HS-27A (cell line): ENCODE measurements at regions not wholly inside any gene's neighbourhood (a gene's known extent, or its start where the extent isn't known, plus 50 kb on each side); places are given as distances from the start of the nearest gene placed in this dataset.
"Not testable (repeated sequence)": the region's sequence is repeated elsewhere in the genome, so short reads cannot be mapped to it uniquely, and the experiment has no call there.

ENCODE experiments used
- DNase-seq: peaks from one replicate; pipeline ENCODE4 v3.0.0-alpha.2; 2012; ENCODE audit warnings: low read depth, missing footprints

DNA sequence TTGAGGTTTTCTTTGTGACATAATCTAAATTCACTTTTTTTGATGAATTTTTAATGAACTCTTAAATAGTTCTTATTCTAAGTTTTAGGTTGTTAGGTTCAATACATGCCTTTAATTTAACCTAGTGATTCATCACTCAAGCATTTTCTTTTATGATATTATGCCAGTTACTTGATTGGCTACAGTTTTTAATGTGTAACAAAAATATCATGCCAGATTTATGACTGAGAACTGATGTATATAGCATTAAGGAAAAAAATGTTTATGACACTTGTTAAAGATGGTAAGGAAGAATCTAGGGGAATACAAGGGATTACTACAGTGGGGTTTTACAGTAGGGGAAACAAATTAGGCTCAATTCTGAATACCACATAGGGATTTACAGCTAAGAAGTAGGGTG is 103.1 kb downstream of the VGLL3 start:
- DNase-seq: peak; percentile 17

DNA sequence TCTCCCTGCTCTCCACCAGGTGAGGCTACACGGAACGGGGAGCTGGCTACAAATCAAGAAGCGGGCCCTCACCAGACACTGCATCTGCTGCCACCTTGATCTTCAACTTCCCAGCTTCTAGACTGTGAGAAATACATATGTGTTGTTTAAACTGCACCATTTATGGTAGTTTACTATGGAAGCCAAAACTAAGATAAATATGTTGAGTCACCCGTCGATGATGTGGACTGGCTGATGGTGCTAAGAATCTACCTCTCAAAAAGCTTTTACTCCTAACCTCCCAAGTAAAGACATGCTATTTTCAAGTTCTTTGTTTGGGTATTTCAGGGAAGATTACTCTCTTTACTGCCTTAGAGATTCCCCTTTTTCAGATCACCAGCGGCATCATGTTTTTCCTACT is 110.9 kb downstream of the VGLL3 start:
- no peak for DNase-seq

- DNase-seq: not testable (repeated sequence)
Observed at GRCh38 chr3:86876504-86877181, 114.3 kb downstream of the VGLL3 start.

DNA sequence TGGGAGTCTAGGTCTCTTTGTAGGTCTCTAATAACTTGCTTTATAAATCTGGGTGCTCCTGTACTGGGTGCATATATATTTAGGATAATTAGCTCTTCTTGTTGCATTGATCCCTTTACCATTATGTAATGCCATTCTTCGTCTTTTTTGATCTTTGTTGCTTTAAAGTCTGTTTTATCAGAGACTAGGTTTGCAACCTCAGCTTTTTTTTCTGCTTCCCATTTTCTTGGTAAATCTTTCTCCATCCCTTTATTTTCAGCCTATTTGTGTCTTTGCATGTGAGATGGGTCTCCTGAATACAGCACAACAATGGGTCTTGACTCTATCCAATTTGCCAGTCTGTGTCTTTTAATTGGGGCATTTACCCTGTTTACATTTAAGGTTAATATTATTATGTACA is 116.2 kb downstream of the VGLL3 start:
- not testable (repeated sequence) for DNase-seq

GRCh38 chr3:86869566-86869965 is 121.4 kb downstream of the VGLL3 start:
- no peak for DNase-seq

DNA sequence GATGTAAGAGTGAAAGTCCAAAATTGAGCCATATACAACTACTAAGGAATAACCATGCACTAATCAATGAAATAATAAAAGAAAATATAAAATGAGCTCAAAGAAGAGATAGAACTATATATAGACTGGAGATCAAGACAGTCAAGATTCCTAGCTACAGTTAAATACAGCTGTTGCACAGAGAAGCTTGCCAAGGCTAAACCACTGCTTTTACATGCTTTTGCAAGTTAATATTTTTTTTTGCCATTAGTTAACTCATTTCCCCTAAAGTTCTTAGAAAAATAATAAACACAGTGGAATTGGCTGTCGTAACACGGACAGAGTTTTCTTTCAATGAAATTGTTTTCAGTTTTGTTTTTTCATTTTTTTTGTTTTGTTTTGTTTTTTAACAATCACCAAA is 123.0 kb downstream of the VGLL3 start:
- no peak for DNase-seq

GRCh38 chr3:86865506-86865905 is 125.4 kb downstream of the VGLL3 start:
- peak; percentile 78 for DNase-seq

DNA sequence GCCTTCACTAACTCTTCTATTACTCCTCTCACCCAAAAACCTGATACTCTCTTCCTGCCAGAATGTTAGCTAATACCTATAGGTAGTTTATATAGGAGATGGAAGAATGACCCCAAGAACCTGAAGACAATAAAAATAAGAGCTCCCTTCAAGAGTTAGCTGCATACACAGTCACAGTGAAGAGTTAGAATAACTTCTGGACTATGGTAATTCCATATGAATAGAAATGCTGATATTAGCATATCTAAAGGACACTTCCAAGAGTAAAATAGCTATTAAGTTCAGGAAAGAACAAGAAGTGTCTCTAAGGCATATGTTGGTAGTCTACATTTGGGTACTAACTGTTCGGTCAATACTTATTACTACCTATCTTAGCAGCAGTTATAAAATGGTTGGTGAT is 134.2 kb downstream of the VGLL3 start:
- DNase-seq: no peak

DNA sequence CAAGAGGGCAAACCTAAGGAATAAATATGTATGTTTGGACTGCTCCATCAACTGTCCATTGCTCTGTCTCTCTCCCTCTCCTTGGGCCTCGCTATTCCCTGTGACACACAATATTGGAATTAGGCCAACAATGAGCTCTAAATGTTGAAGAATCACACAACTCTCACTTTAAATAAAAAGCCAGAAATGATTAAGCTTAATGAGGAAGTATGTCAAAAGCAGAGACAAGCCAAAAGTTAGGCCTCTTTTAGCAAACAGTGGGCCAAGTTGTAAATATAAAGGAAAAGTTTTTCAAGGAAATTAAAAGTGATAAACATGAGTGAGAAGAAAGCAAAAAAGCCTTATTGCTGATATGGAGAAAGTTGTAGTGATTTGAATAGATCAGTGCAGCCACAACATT is 141.0 kb downstream of the VGLL3 start:
- DNase-seq: no peak

DNA sequence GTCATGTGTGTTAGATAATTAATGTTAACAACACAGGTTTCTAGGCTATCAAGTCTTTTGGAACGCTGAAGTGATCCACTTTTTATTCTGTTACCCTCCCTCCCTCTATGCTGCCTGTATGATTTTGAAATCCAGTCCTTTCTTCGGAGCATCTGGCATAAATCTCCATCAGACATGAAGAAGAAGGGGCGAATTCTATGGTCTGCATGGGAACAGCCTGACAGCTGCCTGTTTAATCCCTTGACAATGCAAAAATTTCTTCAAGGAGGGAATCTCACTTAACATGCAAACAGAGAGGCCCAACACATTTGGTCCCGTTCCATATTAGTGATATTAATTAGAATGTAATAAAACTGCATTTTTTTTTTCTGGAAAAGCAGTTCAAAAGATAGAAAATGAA is 145.2 kb downstream of the VGLL3 start:
- no peak for DNase-seq

DNA sequence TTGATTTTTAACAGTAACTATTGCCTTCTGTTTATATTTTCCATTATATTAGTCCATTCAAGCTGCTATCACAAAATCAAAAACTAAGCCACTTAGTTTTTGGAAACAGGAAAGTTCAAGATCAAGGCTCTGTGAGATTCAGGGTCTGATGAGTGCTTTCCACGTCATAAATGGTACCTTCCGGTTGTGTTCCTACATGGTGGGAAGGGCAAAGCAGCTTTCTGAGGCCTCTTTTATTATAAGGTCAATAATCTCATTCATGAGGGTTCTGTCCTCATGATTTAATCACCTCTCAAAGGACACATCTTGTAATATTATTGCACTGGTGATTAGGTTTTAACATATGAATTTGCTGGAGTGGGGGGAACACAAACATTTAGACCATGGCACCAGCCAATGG is 152.0 kb downstream of the VGLL3 start:
- DNase-seq: no peak

GRCh38 chr3:86837871-86838270 is 153.1 kb downstream of the VGLL3 start:
- DNase-seq: no peak

DNA sequence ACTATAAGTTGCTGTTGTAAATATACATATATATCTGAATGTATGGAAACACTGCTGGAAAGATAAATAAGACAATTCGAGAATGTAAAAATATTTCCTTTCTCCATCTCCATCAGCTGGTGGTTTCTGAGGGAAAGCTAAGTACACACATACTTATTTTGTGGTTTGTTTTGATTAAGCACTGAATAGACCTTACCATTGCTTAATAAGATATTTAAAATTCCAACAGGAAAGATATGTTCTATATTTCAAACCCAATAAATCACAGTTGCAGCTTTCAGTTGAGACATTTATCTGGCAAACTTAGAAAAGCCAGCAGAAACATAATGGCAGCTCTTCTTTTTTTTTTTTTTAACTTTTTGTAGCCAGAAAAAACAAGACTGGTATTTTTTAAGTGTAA is 160.4 kb downstream of the VGLL3 start:
- DNase-seq: peak; percentile 65

DNA sequence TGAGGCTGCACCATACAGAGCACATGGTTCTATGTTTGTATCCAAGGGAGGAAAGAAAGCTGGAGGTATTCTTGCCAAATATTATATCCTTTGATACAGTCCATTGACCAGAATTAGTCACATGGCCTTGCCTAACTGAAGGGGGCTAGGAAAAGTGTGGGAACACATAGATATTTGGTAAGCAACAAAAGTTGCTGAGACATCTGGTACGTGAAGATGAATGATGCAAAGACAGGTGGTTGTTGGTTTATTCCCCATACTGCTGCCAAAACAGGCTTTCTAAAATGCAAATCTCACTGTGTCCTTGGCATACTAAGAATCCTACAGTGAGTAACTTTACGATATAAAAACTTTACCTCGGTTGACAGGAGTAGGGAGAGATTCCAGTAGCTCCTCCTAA is 162.2 kb downstream of the VGLL3 start:
- no peak for DNase-seq

DNA sequence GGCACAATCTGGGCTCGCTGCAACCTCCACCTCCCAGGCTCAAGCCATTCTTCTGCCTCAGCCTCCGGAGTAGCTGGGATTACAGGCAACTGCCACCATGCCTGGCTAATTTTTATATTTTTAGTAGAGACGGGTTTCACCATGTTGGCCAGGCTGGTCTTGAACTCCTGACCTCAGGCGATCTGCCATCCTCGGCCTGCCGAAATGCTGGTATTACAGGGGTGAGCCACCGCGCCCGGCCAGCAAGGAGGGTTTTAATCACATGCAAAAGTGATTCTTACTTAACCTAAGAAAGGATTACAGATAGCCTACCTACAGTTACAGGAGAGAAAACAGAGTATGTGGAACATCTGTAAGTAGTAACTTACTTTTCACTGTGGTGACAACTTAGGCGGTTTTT is 163.4 kb downstream of the VGLL3 start:
- not testable (repeated sequence) for DNase-seq

DNA sequence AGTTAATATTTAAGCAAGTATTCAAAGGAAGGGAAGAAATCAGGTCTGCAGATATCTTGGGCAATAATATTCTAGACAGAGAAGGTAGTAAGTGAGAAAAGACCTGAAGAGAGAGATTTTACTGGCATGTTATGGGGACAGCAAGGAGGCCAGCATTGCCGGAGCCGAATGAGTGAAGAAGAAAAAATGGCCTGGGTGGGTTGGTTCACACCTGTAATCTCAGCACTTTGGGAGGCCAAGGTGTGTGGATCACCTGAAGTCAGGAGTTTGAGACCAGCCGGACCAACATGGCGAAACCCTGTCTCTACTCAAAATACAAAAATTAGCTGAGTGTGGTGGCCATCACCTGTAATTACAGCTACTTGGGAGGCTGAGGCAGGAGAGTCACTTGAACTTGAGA is 164.7 kb downstream of the VGLL3 start:
- DNase-seq: no peak

GRCh38 chr3:86815880-86816279 is 175.1 kb downstream of the VGLL3 start:
- peak; percentile 27 for DNase-seq

DNA sequence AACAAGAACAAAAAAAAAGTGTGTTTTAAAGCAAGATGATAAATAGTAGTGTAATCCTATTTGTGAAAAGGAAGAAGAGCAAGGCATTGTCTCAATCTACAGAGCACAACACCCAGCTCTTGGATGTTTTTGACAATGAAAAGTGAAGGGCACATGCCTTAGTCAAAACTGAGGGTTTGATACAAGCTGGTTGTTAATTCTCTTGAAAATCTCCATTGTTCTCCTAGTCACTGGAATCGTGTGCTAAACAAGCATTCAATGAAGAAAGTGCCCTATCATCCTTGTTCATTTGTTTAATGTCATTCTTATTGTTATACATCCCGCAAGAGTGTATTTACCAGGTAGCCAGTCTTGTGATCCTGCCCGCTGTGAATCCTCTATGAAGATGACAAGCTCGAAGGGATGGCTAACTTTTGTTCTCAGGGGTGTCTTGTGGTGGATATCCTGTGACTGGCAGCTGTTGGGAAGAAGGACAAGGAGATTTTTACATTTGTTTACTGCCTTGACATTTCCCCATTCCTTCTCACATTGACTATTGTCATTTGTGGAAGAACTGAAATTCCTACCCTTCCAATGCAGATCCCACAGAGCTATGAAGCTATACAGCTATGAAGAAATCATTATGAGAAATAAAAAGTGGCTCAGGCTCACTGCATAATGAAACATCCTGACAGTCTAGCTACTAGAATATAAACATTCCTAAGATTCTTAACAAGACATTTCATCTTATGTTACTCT is 175.9 kb downstream of the VGLL3 start:
- DNase-seq: peak; percentile 62

- no peak for DNase-seq
Observed at GRCh38 chr3:86814321-86814720, 176.6 kb downstream of the VGLL3 start.

DNA sequence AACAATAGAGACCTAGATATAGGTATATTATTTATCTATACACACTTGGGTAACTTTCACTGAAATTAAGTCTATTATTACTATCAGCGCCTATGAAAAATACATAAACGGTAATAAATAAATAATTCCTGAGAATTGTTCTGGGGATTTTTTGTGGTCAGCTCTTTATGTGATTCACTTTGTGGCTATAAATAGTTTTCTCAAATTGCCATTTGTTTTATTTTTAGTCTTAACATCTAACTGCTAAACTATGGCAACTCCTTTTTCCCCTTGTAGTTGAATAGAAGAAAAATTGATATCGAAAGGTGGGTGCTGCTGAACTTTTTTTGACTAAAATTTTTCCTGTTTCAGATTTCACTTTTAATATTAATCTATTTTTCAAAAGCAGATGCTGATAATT is 189.0 kb downstream of the VGLL3 start:
- DNase-seq: no peak

- DNase-seq: no peak
Observed at GRCh38 chr3:86801066-86801465, 189.9 kb downstream of the VGLL3 start.

DNA sequence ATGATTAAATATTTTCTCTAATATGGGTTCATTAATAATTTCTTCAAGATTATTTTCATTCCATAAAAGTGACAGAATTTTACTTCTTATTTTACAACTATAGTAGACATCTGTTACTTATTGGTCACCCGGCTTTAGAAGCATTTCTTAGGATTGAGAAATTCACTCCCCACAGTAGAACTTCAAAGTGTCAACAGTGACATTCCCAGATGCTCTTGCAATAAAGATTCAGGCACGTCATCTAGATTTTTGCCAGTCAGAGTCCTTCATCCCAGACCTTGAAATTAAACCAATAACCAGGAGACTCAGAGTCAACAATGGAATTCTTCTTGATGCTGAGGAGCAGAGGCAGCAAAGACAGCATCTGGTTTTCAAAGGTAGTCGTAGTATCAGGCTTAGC is 190.8 kb downstream of the VGLL3 start:
- no peak for DNase-seq

GRCh38 chr3:86797946-86798345 is 193.0 kb downstream of the VGLL3 start:
- DNase-seq: no peak
